Small intestine (tissue), 7 donors: ENCODE measurements at regions not wholly inside any gene's neighbourhood (a gene's known extent, or its start where the extent isn't known, plus 50 kb on each side); places are given as distances from the start of the nearest gene placed in this dataset.
A peak's percentile ranks its signal among the peaks of the same experiment; 100 is the strongest.

Experiments
- DNase-seq, 2 donors: peaks; one replicate each; pipeline versions ENCODE4 v3.0.0 to v3.0.0-alpha.2; 2013
- FAIRE-seq: peaks from 2 replicates; lab custom pipeline; 2012; peaks lifted over from hg19 to GRCh38; lab: Jason Lieb, UNC
- H3K27ac ChIP-seq, 3 donors: one replicate each; pipeline ENCODE4 v1.5.1; 2013; ENCODE audit warnings: low read length in 2 of 3, mild to moderate bottlenecking in 2 of 3, control low read depth in 1 of 3, inconsistent platforms in 1 of 3, low read depth in 1 of 3, moderate library complexity in 1 of 3
- H3K27me3 ChIP-seq, 3 donors: one replicate each; pipeline ENCODE4 v1.6.1; 2013; ENCODE audit warnings: low read length in 3 of 3, inconsistent platforms in 1 of 3; ENCODE audit not compliant: control insufficient read depth in 3 of 3, insufficient read depth in 3 of 3
- H3K36me3 ChIP-seq, 3 donors: one replicate each; pipeline ENCODE4 v1.6.1; 2013; ENCODE audit warnings: low read length in 3 of 3, inconsistent platforms in 1 of 3, low read depth in 1 of 3, mild to moderate bottlenecking in 1 of 3, moderate library complexity in 1 of 3; ENCODE audit not compliant: control insufficient read depth in 3 of 3, insufficient read depth in 2 of 3
- H3K4me1 ChIP-seq, 3 donors: one replicate each; pipeline ENCODE4 v1.6.1; 2013; ENCODE audit warnings: low read length in 2 of 3, inconsistent platforms in 1 of 3, low read depth in 1 of 3, mild to moderate bottlenecking in 1 of 3, moderate library complexity in 1 of 3; ENCODE audit not compliant: control insufficient read depth in 3 of 3, insufficient read depth in 2 of 3
- H3K4me3 ChIP-seq, 3 donors: one replicate each; pipeline ENCODE4 v1.5.1; 2013; ENCODE audit warnings: low read length in 3 of 3, control low read depth in 1 of 3, inconsistent platforms in 1 of 3, low read depth in 1 of 3, mild to moderate bottlenecking in 1 of 3, moderate library complexity in 1 of 3
- H3K9me3 ChIP-seq, 2 donors: one replicate each; pipeline ENCODE4 v1.6.1; 2013; ENCODE audit warnings: low read depth in 1 of 2, low read length in 1 of 2; ENCODE audit not compliant: control insufficient read depth in 2 of 2, insufficient read depth in 1 of 2
- WGBS, 3 donors: extraction: QIAGEN DNeasy Blood & Tissue Kit; methylation state at CpG; one replicate each; pipeline ENCODE4 v1.1.7; 2013; 5-methylcytosine and 5-hydroxymethylcytosine counted together
- donor health status: healthy with polysubstance abuse.
- donor health status: control.
- donor health status: control.
- donor health status: Bipolar disorder and iron deficiency.
- donor health status: healthy.

- no peak overlapping the region for H3K27ac ChIP-seq
- H3K36me3 ChIP-seq = no peaks in the 10 kb centered on the region
- WGBS, 3 donors = 83 to 87% (median 86%) methylated on average over 3 of the region's 3 CpGs
- no peaks in the 10 kb centered on the region for H3K27me3 ChIP-seq
- H3K4me1 ChIP-seq = peaks cover 0 to 5% (median 3%) of the 10 kb centered on the region in 3 donors
- no peak for FAIRE-seq
- no peak overlapping the region for H3K4me3 ChIP-seq
- DNase-seq = no peak
- H3K9me3 ChIP-seq = no peaks in the 10 kb centered on the region
These were observed 136.6 kb downstream of the RNF152 start for GRCh38 chr18:61756244-61756643.

GRCh38 chr18:61755555-61755954 lies 137.3 kb downstream of the RNF152 start:
- Histone ChIP-seq H3K9me3 (no peaks in the 10 kb centered on the region), H3K27me3 (no peaks in the 10 kb centered on the region), H3K27ac (no peak overlapping the region), H3K36me3 (no peaks in the 10 kb centered on the region), H3K4me3 (no peak overlapping the region), H3K4me1 (peaks cover 0 to 5% (median 3%) of the 10 kb centered on the region in 3 donors)
- no peak for FAIRE-seq
- WGBS, 3 donors = 85 to 88% (median 86%) methylated on average over 7 of the region's 7 CpGs
- no peak for DNase-seq

GRCh38 chr18:61754039-61754583 lies 138.7 kb downstream of the RNF152 start:
- FAIRE-seq = no peak
- WGBS, 3 donors = 52 to 75% (median 52%) methylated on average over 5 of the region's 5 CpGs
- Histone ChIP-seq H3K4me1 (peaks cover 0 to 5% (median 3%) of the 10 kb centered on the region in 3 donors), H3K36me3 (no peaks in the 10 kb centered on the region), H3K4me3 (no peak overlapping the region), H3K9me3 (no peaks in the 10 kb centered on the region), H3K27ac (no peak overlapping the region), H3K27me3 (no peaks in the 10 kb centered on the region)
- DNase-seq = peak in 1 of 2 donors; percentile 51

- H3K27me3 ChIP-seq = no peaks in the 10 kb centered on the region
- no peak for DNase-seq
- H3K36me3 ChIP-seq = no peaks in the 10 kb centered on the region
- no peaks in the 10 kb centered on the region for H3K9me3 ChIP-seq
- H3K4me1 ChIP-seq = peaks cover 3 to 7% (median 5%) of the 10 kb centered on the region in 3 donors
- H3K4me3 ChIP-seq = no peak overlapping the region
- no peak overlapping the region for H3K27ac ChIP-seq
- no peak for FAIRE-seq
- WGBS, 3 donors = 92 to 95% (median 93%) methylated on average over 1 of the region's 1 CpG
These were observed 139.4 kb downstream of the RNF152 start for GRCh38 chr18:61753373-61753772.

- H3K27me3 ChIP-seq = no peaks in the 10 kb centered on the region
- no peak for DNase-seq
- H3K4me1 ChIP-seq = peaks cover 3 to 8% (median 5%) of the 10 kb centered on the region in 3 donors
- no peak overlapping the region for H3K4me3 ChIP-seq
- H3K9me3 ChIP-seq = no peaks in the 10 kb centered on the region
- H3K36me3 ChIP-seq = no peaks in the 10 kb centered on the region
- no peak overlapping the region for H3K27ac ChIP-seq
- WGBS, 3 donors = 58 to 78% (median 74%) methylated on average over 4 to 5 of the region's 5 CpGs
- no peak for FAIRE-seq
These were observed 139.8 kb downstream of the RNF152 start for GRCh38 chr18:61752973-61753372.

GRCh38 chr18:61750840-61751668 lies 141.8 kb downstream of the RNF152 start:
- Histone ChIP-seq H3K27me3 (no peaks in the 10 kb centered on the region), H3K9me3 (no peaks in the 10 kb centered on the region), H3K27ac (no peak overlapping the region), H3K36me3 (no peaks in the 10 kb centered on the region), H3K4me3 (no peak overlapping the region), H3K4me1 (peaks cover 3 to 8% (median 5%) of the 10 kb centered on the region in 3 donors)
- no peak for FAIRE-seq
- peak in 1 of 2 donors; percentile 52 for DNase-seq
- 24 to 72% (median 42%) methylated on average over 9 of the region's 9 CpGs for WGBS, 3 donors

- no peak overlapping the region for H3K27ac ChIP-seq
- 47 to 63% (median 58%) methylated on average over 4 of the region's 4 CpGs for WGBS, 3 donors
These were observed 143.3 kb downstream of the RNF152 start for GRCh38 chr18:61749546-61749945.

GRCh38 chr18:61749031-61749430 lies 143.8 kb downstream of the RNF152 start:
- 42 to 60% (median 51%) methylated on average over 6 of the region's 6 CpGs for WGBS, 3 donors
- Histone ChIP-seq H3K36me3 (no peaks in the 10 kb centered on the region), H3K4me1 (peaks cover 2 to 8% (median 5%) of the 10 kb centered on the region in 3 donors), H3K9me3 (no peaks in the 10 kb centered on the region), H3K27ac (peak overlapping the region in 1 of 3 donors; percentile 29), H3K27me3 (no peaks in the 10 kb centered on the region), H3K4me3 (no peak overlapping the region)
- DNase-seq = no peak
- FAIRE-seq = no peak

More at GRCh38 chr18:61749546-61749945, 143.3 kb downstream of the RNF152 start:
- Histone ChIP-seq H3K4me1 (peaks cover 3 to 8% (median 5%) of the 10 kb centered on the region in 3 donors), H3K9me3 (no peaks in the 10 kb centered on the region), H3K36me3 (no peaks in the 10 kb centered on the region), H3K27me3 (no peaks in the 10 kb centered on the region), H3K4me3 (no peak overlapping the region)
- DNase-seq (peak in 1 of 2 donors; percentile 43), FAIRE-seq (no peak)
